A549 (cell line): ENCODE measurements at regions not wholly inside any gene's neighbourhood (a gene's known extent, or its start where the extent isn't known, plus 50 kb on each side); places are given as distances from the start of the nearest gene placed in this dataset.

ENCODE experiments used
- ATAC-seq, 2 experiments: fragments of 200-7000 bp in 1 of 2; fragments of >200 bp in 1 of 2; cut with Nextera tagmentation in 1 of 2; cut with Tn5 transposase in 1 of 2; 3 replicates each; pipeline versions ENCODE4 v1.8.0 to v1.9.1; 2018 to 2020; ENCODE audit warnings: mild to moderate bottlenecking in 1 of 2, moderate library complexity in 1 of 2
- CTCF ChIA-PET: fragments of 300-600 bp; sonication (Branson Sonifier 250); formaldehyde crosslinking; extraction: SDS; loops from one replicate; lab custom pipeline; 2021; ENCODE audit warnings: antibody characterized with exemption, inconsistent platforms; lab: Yijun Ruan, JAX
- POLR2A ChIA-PET: fragments of 350-600 bp; formaldehyde crosslinking; extraction: SDS; loops from one replicate; lab custom pipeline; 2021; ENCODE audit warnings: antibody characterized with exemption, inconsistent platforms; lab: Yijun Ruan, JAX
- DNase-seq, 2 experiments: peaks; one replicate each; pipeline versions ENCODE4 v3.0.0 to v3.0.0-alpha.2; 2011 to 2016; ENCODE audit warnings: low read depth in 1 of 2, low spot score in 1 of 2
- FAIRE-seq: peaks from 2 replicates; lab custom pipeline; 2011; peaks lifted over from hg19 to GRCh38; lab: Jason Lieb, UNC
- H3K27ac ChIP-seq, 2 experiments: fragments of >200 bp; sonication (Bioruptor Twin); formaldehyde crosslinking; 3 replicates each; pipeline ENCODE4 v1.5.1; 2016 to 2017
- H3K4me1 ChIP-seq: fragments of >200 bp; sonication (Bioruptor Twin); formaldehyde crosslinking; 3 replicates; pipeline ENCODE4 v1.6.1; 2016
- H3K4me2 ChIP-seq: fragments of >200 bp; sonication (Bioruptor Twin); formaldehyde crosslinking; 3 replicates; pipeline ENCODE4 v1.6.1; 2016
- H3K4me3 ChIP-seq: fragments of >200 bp; sonication (Bioruptor Twin); formaldehyde crosslinking; 3 replicates; pipeline ENCODE4 v1.5.1; 2016
- H3K9me3 ChIP-seq: fragments of >200 bp; sonication (Bioruptor Twin); formaldehyde crosslinking; 3 replicates; pipeline ENCODE4 v1.6.1; 2016
- BHLHE40 ChIP-seq: IDR thresholded peaks from 2 replicates; pipeline ENCODE4 v1.6.1; 2012; ENCODE audit warnings: low read depth, low read length, inconsistent platforms
- CBX8 ChIP-seq: fragments of 200-600 bp; sonication (generic); IDR thresholded peaks from 2 replicates; pipeline ENCODE4 v1.6.1; 2016
- CHD4 ChIP-seq: fragments of 200-600 bp; sonication (generic); IDR thresholded peaks from 2 replicates; pipeline ENCODE4 v1.6.1; 2016; ENCODE audit warnings: antibody characterized with exemption, mild to moderate bottlenecking, borderline replicate concordance
- EHF ChIP-seq: fragments of 250-450 bp; sonication (Bioruptor Pico); IDR thresholded peaks from 2 replicates; pipeline ENCODE4 v1.5.0; 2020; ENCODE audit warnings: mild to moderate bottlenecking
- EHMT2 ChIP-seq: fragments of 200-600 bp; sonication (generic); IDR thresholded peaks from 2 replicates; pipeline ENCODE4 v1.6.1; 2016; ENCODE audit warnings: antibody characterized with exemption, low read depth, mild to moderate bottlenecking, moderate library complexity
- EP300 ChIP-seq, 2 experiments: fragments of >200 bp; sonication (Bioruptor Twin); formaldehyde crosslinking; IDR thresholded peaks; 2 replicates in 1 of 2; 3 replicates in 1 of 2; pipeline ENCODE4 v1.6.1; 2016 to 2017
- ESRRA ChIP-seq: fragments of 150-350 bp; IDR thresholded peaks from 2 replicates; pipeline ENCODE4 v1.6.1; 2014; ENCODE audit warnings: mild to moderate bottlenecking, low read length, borderline replicate concordance
- GATA3 ChIP-seq: IDR thresholded peaks from 2 replicates; pipeline ENCODE4 v1.6.1; 2012; ENCODE audit warnings: borderline replicate concordance
- HDAC2 ChIP-seq: fragments of 200-600 bp; sonication (generic); IDR thresholded peaks from 2 replicates; pipeline ENCODE4 v1.6.1; 2016
- HEYL ChIP-seq: fragments of 250-450 bp; sonication (Bioruptor Pico); IDR thresholded peaks from 2 replicates; pipeline ENCODE4 v1.8.0; 2021; ENCODE audit warnings: mild to moderate bottlenecking, moderate library complexity
- JUN ChIP-seq, 2 experiments: fragments of >200 bp; sonication (Bioruptor Twin); formaldehyde crosslinking; IDR thresholded peaks; 2 replicates in 1 of 2; 3 replicates in 1 of 2; pipeline ENCODE4 v1.6.1; 2016 to 2017
- MAFK ChIP-seq: fragments of 450-650 bp; IDR thresholded peaks from 2 replicates; pipeline ENCODE4 v1.6.1; 2014; ENCODE audit not compliant: partially characterized antibody
- MAZ ChIP-seq: fragments of 150-350 bp; IDR thresholded peaks from 2 replicates; pipeline ENCODE4 v1.6.1; 2014; ENCODE audit warnings: antibody characterized with exemption, low read depth, low read length, borderline replicate concordance
- MYC ChIP-seq: IDR thresholded peaks from 2 replicates; pipeline ENCODE4 v1.6.1; 2012; ENCODE audit warnings: mild to moderate bottlenecking, inconsistent platforms, low read length, improper control_type of control experiment, borderline replicate concordance
- POLR2AphosphoS2 ChIP-seq: conservative IDR thresholded peaks from 2 replicates; pipeline ENCODE4 v1.6.1; 2012; ENCODE audit warnings: low read length, improper control_type of control experiment, inconsistent platforms
- RNF2 ChIP-seq: fragments of 200-600 bp; sonication (generic); IDR thresholded peaks from 2 replicates; pipeline ENCODE4 v1.6.1; 2016; ENCODE audit warnings: low read depth, mild to moderate bottlenecking, antibody characterized with exemption, moderate library complexity, borderline replicate concordance
- TP53 ChIP-seq: fragments of 250-450 bp; sonication (Bioruptor Pico); IDR thresholded peaks from 2 replicates; pipeline ENCODE4 v1.5.0; 2021; ENCODE audit warnings: mild to moderate bottlenecking, moderate library complexity
- ZC3H11A ChIP-seq: fragments of 450-650 bp; IDR thresholded peaks from 2 replicates; pipeline ENCODE4 v1.6.1; 2014; ENCODE audit warnings: antibody characterized with exemption, mild to moderate bottlenecking
- ZFP36 ChIP-seq: fragments of 450-650 bp; IDR thresholded peaks from 2 replicates; pipeline ENCODE4 v1.6.1; 2014; ENCODE audit warnings: borderline replicate concordance; ENCODE audit not compliant: partially characterized antibody
- WGBS: methylation state at CpG from one replicate; pipeline ENCODE4 v1.1.6; 2017; ENCODE audit errors: missing lambda C conversion rate; 5-methylcytosine and 5-hydroxymethylcytosine counted together
- TF ChIP-seq, protein P1 (sequence below): fragments of 200-600 bp; sonication (generic); IDR thresholded peaks from 2 replicates; pipeline ENCODE4 v1.6.1; 2016; ENCODE audit warnings: antibody characterized with exemption, mild to moderate bottlenecking, moderate library complexity
- TF ChIP-seq, protein P2 (sequence below): IDR thresholded peaks from 2 replicates; pipeline ENCODE4 v1.6.1; 2012
- TF ChIP-seq, protein P3 (sequence below): IDR thresholded peaks from 2 replicates; pipeline ENCODE4 v1.6.1; 2012; ENCODE audit warnings: low read depth, borderline replicate concordance
- TF ChIP-seq, protein P4 (sequence below): fragments of 450-650 bp; IDR thresholded peaks from 2 replicates; pipeline ENCODE4 v1.6.1; 2014; ENCODE audit warnings: antibody characterized with exemption

DNA sequence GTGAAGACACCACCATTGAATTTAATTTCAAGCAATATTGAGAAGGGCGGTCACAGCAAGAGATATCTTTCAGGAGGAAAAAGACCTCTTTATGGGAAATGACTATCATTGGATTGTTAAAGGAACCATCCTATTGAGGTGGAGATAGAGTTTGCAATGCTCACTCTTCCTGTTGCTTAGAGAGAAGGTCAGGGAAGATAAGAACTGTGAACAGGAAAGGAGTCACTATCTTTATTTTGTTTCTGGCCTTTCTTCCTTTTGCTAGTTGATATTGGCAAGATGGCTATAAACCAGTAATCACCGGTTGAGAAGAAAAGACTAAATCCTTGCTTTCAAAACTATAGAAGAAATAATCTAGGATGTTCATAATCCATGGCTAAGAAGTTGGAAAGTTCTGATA is 112.1 kb upstream of the TMEM108 start:
- CTCF ChIA-PET, result no interaction called here
- no peak for ATAC-seq
- FAIRE-seq, result no peak
- Histone ChIP-seq H3K4me1 (no peaks in the 10 kb centered on the region), H3K4me3 (no peak overlapping the region), H3K4me2 (no peak overlapping the region), H3K9me3 (no peaks in the 10 kb centered on the region), H3K27ac (no peak overlapping the region)
- TF ChIP-seq ZC3H11A (no peak), EHF (no peak)
- 64% methylated on average over 2 of the region's 2 CpGs for WGBS
- POLR2A ChIA-PET, result no interaction called here
- no peak for DNase-seq

DNA sequence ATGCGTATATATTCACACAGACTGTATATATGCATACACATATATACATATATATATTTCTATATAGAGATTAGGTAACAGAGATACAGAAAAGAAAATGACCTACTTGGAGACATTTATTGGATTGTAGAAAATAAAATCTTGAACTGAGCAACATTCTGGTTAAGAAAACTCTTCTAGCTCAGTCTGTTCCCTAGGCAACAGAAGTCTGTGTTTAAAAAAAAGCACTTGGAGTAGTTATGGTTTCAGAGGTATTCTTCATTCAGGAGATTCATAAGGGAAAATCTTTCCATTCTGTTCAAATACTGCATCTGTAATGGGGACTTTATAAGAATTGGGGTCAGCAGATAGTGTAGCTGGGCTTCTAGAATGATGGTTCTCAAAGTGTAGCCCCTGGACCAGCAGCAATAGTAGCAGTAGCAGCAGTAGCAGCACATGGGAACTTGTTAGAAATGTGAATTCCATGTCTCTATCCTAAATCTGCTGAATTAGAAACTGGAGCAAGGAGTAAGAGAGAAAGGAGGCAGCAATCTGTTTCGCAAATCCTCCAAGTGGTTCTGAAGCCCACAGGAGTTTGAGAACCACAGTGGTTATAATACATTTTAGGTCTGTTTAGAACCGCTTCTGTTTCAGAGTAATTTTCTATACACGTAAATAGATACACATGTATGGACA is 112.8 kb upstream of the TMEM108 start:
- POLR2A ChIA-PET, result no interaction called here
- 21% methylated on average over 4 of the region's 4 CpGs for WGBS
- Histone ChIP-seq H3K4me1 (no peaks in the 10 kb centered on the region), H3K4me2 (no peak overlapping the region), H3K4me3 (no peak overlapping the region), H3K27ac (no peak overlapping the region), H3K9me3 (no peaks in the 10 kb centered on the region)
- CTCF ChIA-PET, result no interaction called here
- ATAC-seq, result no peak
- TF ChIP-seq, protein P1, sequence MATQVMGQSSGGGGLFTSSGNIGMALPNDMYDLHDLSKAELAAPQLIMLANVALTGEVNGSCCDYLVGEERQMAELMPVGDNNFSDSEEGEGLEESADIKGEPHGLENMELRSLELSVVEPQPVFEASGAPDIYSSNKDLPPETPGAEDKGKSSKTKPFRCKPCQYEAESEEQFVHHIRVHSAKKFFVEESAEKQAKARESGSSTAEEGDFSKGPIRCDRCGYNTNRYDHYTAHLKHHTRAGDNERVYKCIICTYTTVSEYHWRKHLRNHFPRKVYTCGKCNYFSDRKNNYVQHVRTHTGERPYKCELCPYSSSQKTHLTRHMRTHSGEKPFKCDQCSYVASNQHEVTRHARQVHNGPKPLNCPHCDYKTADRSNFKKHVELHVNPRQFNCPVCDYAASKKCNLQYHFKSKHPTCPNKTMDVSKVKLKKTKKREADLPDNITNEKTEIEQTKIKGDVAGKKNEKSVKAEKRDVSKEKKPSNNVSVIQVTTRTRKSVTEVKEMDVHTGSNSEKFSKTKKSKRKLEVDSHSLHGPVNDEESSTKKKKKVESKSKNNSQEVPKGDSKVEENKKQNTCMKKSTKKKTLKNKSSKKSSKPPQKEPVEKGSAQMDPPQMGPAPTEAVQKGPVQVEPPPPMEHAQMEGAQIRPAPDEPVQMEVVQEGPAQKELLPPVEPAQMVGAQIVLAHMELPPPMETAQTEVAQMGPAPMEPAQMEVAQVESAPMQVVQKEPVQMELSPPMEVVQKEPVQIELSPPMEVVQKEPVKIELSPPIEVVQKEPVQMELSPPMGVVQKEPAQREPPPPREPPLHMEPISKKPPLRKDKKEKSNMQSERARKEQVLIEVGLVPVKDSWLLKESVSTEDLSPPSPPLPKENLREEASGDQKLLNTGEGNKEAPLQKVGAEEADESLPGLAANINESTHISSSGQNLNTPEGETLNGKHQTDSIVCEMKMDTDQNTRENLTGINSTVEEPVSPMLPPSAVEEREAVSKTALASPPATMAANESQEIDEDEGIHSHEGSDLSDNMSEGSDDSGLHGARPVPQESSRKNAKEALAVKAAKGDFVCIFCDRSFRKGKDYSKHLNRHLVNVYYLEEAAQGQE, result no peak
- TF ChIP-seq CBX8, result no peak
- TF ChIP-seq CHD4, result no peak
- TF ChIP-seq RNF2, result no peak
- no peak for TF ChIP-seq MAFK
- TF ChIP-seq MAZ, result no peak
- no peak for DNase-seq
- no peak for FAIRE-seq

DNA sequence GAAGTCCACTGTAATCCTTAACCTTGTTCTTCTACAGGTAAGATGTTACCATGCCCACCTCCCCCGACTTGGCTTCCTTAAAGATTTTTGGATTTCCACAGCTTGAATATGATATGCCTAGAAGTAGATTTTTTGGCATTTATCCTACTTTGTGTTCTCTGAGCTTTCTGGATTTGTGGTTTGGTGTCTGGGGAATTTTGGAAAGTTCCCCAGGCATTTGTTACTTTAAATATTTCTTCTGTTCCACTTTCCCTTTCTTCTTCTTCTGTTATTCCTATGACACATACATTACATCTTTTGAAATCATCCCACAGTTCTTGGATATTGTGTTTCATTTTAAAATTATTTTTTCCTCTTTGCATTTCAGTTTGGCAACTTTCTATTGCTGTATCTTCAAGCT is 122.1 kb upstream of the TMEM108 start:
- ChIA-PET CTCF (no interaction called here), POLR2A (no interaction called here)
- FAIRE-seq (no peak), ATAC-seq (no peak), DNase-seq (no peak)
- Histone ChIP-seq H3K4me3 (no peak overlapping the region), H3K9me3 (no peaks in the 10 kb centered on the region), H3K4me2 (no peak overlapping the region), H3K27ac (no peak overlapping the region), H3K4me1 (no peaks in the 10 kb centered on the region)
- TF ChIP-seq RNF2 (no peak), HEYL (CRISPR knock-in tag) (no peak), TP53 (CRISPR knock-in tag) (no peak), POLR2AphosphoS2 (no peak), EP300 (IDR thresholded peaks at IDR 0.05) (no peak), JUN (IDR thresholded peaks at IDR 0.05) (no peak), ESRRA (no peak), HDAC2 (no peak), MYC (no peak), GATA3 (no peak), ZFP36 (no peak), BHLHE40 (no peak), EHMT2 (no peak)
- TF ChIP-seq, protein P2, sequence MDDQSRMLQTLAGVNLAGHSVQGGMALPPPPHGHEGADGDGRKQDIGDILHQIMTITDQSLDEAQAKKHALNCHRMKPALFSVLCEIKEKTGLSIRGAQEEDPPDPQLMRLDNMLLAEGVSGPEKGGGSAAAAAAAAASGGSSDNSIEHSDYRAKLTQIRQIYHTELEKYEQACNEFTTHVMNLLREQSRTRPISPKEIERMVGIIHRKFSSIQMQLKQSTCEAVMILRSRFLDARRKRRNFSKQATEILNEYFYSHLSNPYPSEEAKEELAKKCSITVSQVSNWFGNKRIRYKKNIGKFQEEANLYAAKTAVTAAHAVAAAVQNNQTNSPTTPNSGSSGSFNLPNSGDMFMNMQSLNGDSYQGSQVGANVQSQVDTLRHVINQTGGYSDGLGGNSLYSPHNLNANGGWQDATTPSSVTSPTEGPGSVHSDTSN, result no peak
- TF ChIP-seq, protein P3, sequence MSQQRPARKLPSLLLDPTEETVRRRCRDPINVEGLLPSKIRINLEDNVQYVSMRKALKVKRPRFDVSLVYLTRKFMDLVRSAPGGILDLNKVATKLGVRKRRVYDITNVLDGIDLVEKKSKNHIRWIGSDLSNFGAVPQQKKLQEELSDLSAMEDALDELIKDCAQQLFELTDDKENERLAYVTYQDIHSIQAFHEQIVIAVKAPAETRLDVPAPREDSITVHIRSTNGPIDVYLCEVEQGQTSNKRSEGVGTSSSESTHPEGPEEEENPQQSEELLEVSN, result no peak
- TF ChIP-seq, protein P4, sequence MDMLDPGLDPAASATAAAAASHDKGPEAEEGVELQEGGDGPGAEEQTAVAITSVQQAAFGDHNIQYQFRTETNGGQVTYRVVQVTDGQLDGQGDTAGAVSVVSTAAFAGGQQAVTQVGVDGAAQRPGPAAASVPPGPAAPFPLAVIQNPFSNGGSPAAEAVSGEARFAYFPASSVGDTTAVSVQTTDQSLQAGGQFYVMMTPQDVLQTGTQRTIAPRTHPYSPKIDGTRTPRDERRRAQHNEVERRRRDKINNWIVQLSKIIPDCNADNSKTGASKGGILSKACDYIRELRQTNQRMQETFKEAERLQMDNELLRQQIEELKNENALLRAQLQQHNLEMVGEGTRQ, result no peak
- 0% methylated on average over 1 of the region's 1 CpG for WGBS
